DND-41 (cell line): ENCODE measurements at regions not wholly inside any gene's neighbourhood (a gene's known extent, or its start where the extent isn't known, plus 50 kb on each side); places are given as distances from the start of the nearest gene placed in this dataset.

Experiments
- ATAC-seq: fragments of 200-7000 bp; cut with Tn5 transposase; 3 replicates; pipeline ENCODE4 v1.9.1; 2021; ENCODE audit warnings: low read depth; ENCODE audit not compliant: insufficient read depth
- DNase-seq: peaks from one replicate; pipeline ENCODE4 v3.0.0-alpha.2; 2020
- H2AFZ ChIP-seq: 2 replicates; pipeline ENCODE4 v1.6.0; 2012; ENCODE audit warnings: low read depth, low read length
- H3K27ac ChIP-seq: 2 replicates; pipeline ENCODE4 v1.5.1; 2012; ENCODE audit warnings: low read length, inconsistent platforms
- H3K27me3 ChIP-seq: fragments of 200-600 bp; sonication (generic); 2 replicates; pipeline ENCODE4 v1.6.0; 2012; ENCODE audit warnings: low read length, mild to moderate bottlenecking, inconsistent platforms; ENCODE audit not compliant: insufficient read depth, poor library complexity
- H3K36me3 ChIP-seq: 2 replicates; pipeline ENCODE4 v1.5.1; 2012; ENCODE audit warnings: low read length, inconsistent platforms; ENCODE audit not compliant: insufficient read depth
- H3K4me1 ChIP-seq: 2 replicates; pipeline ENCODE4 v1.5.1; 2012; ENCODE audit warnings: mild to moderate bottlenecking, low read length; ENCODE audit not compliant: insufficient read depth
- H3K4me2 ChIP-seq: 2 replicates; pipeline ENCODE4 v1.6.0; 2012; ENCODE audit warnings: mild to moderate bottlenecking, moderate library complexity, low read length, inconsistent platforms; ENCODE audit not compliant: insufficient read depth
- H3K4me3 ChIP-seq, 2 experiments: fragments of 200-600 bp in 1 of 2; shearing (Covaris generic) in 1 of 2; 2 replicates each; pipeline ENCODE4 v1.5.1; 2012 to 2016; ENCODE audit warnings: inconsistent platforms in 2 of 2, low read length in 2 of 2, mild to moderate bottlenecking in 2 of 2, low read depth in 1 of 2, moderate library complexity in 1 of 2
- H3K79me2 ChIP-seq: 2 replicates; pipeline ENCODE4 v1.6.0; 2012; ENCODE audit warnings: low read length, inconsistent platforms; ENCODE audit not compliant: insufficient read depth
- H3K9ac ChIP-seq: 2 replicates; pipeline ENCODE4 v1.6.0; 2012; ENCODE audit warnings: low read depth, mild to moderate bottlenecking, inconsistent platforms, low read length, moderate library complexity
- H3K9me3 ChIP-seq: 2 replicates; pipeline ENCODE4 v1.5.1; 2012; ENCODE audit warnings: low read length, moderate library complexity, mild to moderate bottlenecking, inconsistent platforms; ENCODE audit not compliant: insufficient read depth, severe bottlenecking
- H4K20me1 ChIP-seq: 2 replicates; pipeline ENCODE4 v1.6.0; 2012; ENCODE audit warnings: low read length; ENCODE audit not compliant: insufficient read depth
- CTCF ChIP-seq: IDR thresholded peaks from 2 replicates; pipeline ENCODE4 v1.5.1; 2012; ENCODE audit warnings: borderline replicate concordance, low read length, moderate library complexity, mild to moderate bottlenecking; ENCODE audit not compliant: poor library complexity, severe bottlenecking; ENCODE audit errors: extremely low read depth
- EZH2 ChIP-seq: IDR thresholded peaks from 3 replicates; pipeline ENCODE4 v1.6.1; 2012; ENCODE audit warnings: borderline replicate concordance, low read depth, mild to moderate bottlenecking, moderate library complexity, low read length, inconsistent platforms; ENCODE audit not compliant: severe bottlenecking

- no peaks in the 10 kb centered on the region for H3K4me1 ChIP-seq
- no peaks in the 10 kb centered on the region for H3K27me3 ChIP-seq
- no peaks in the 10 kb centered on the region for H3K79me2 ChIP-seq
- ATAC-seq, result no peak
- H4K20me1 ChIP-seq, result no peaks in the 10 kb centered on the region
- H3K9ac ChIP-seq, result no peak overlapping the region
- no peak for DNase-seq
- no peak overlapping the region for H3K27ac ChIP-seq
- no peak overlapping the region for H2AFZ ChIP-seq
- TF ChIP-seq EZH2, result no peak
- TF ChIP-seq CTCF, result no peak
- no peak overlapping the region for H3K4me3 ChIP-seq
- H3K9me3 ChIP-seq, result no peaks in the 10 kb centered on the region
- H3K36me3 ChIP-seq, result no peaks in the 10 kb centered on the region
- H3K4me2 ChIP-seq, result no peak overlapping the region
These were observed 508.3 kb upstream of the PKN2 start for GRCh38 chr1:88175631-88176226.

GRCh38 chr1:88179943-88180342 is 504.1 kb upstream of the PKN2 start:
- Histone ChIP-seq H3K4me3 (no peak overlapping the region), H3K9ac (no peak overlapping the region), H3K36me3 (no peaks in the 10 kb centered on the region), H2AFZ (no peak overlapping the region), H3K27ac (no peak overlapping the region), H4K20me1 (no peaks in the 10 kb centered on the region), H3K4me1 (no peaks in the 10 kb centered on the region), H3K27me3 (no peaks in the 10 kb centered on the region), H3K4me2 (no peak overlapping the region), H3K9me3 (no peaks in the 10 kb centered on the region), H3K79me2 (no peaks in the 10 kb centered on the region)
- ATAC-seq (no peak), DNase-seq (no peak)
- TF ChIP-seq CTCF, result no peak
- TF ChIP-seq EZH2, result no peak

GRCh38 chr1:88180449-88181108 is 503.5 kb upstream of the PKN2 start:
- Histone ChIP-seq H4K20me1 (no peaks in the 10 kb centered on the region), H2AFZ (no peak overlapping the region), H3K4me2 (no peak overlapping the region), H3K36me3 (no peaks in the 10 kb centered on the region), H3K4me1 (no peaks in the 10 kb centered on the region), H3K9me3 (no peaks in the 10 kb centered on the region), H3K27ac (no peak overlapping the region), H3K9ac (no peak overlapping the region), H3K4me3 (no peak overlapping the region), H3K27me3 (no peaks in the 10 kb centered on the region), H3K79me2 (no peaks in the 10 kb centered on the region)
- peak; percentile 71 for DNase-seq
- peak; percentile 96 for TF ChIP-seq CTCF
- TF ChIP-seq EZH2, result no peak
- ATAC-seq, result peak; percentile 100
